HUDEP-2 (cell line): ENCODE measurements at regions not wholly inside any gene's neighbourhood (a gene's known extent, or its start where the extent isn't known, plus 50 kb on each side); places are given as distances from the start of the nearest gene placed in this dataset.

Experiments used
- DNase-seq, 76 experiments: peaks; one replicate each; lab custom pipeline; 2025; ENCODE audit not compliant: unreplicated experiment in 76 of 76; lab: John Stamatoyannopoulos, UW

- DNase-seq = no peak
Measured at GRCh38 chr10:4147245-4147644, 362.2 kb upstream of the KLF6 start.

DNA sequence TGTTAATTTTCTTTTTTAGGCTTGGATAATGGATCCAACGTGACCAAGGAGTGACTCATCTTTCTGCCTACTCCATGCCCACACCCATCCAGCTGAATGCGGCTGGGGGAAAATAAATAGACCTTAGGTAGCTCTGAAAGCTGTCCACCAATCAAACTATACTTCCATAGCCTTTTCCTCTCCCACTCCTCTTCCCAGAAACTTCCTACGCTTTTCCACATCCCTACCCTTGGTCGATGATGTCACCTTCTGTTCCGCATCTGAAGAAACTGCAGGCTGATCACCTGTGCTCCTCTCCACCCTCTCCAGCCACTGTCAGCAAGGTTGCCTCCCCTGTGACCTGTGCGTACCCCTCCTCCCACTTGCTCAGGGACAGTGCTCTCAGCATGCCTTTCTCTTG, 359.8 kb upstream of the KLF6 start:
- no peak for DNase-seq

DNA sequence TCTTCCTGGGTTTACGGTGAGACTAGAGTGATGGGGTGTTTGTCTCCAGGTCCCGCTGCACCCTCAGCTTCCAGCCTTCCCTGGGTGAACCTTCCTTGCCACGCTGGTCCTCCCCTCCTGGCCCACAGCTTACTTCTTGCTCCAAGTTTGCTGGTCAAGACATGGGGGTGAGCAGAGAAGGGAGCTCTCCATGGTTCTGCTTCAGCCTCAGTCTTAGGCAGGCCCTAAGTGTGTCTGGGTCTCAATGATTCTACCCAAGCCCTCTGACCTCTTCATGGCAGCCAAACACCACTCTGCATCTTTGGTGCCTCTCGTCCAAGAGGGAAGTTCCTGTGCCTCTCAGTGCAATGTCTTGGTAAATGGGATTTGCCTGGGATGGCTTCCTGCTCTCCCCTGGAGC, 356.5 kb upstream of the KLF6 start:
- peak in 1 of 76 experiments; percentile 1 for DNase-seq

GRCh38 chr10:4138146-4138721, 353.2 kb upstream of the KLF6 start:
- DNase-seq = no peak

- DNase-seq = no peak
Measured at GRCh38 chr10:4137299-4137698, 352.3 kb upstream of the KLF6 start.

GRCh38 chr10:4136121-4136520, 351.1 kb upstream of the KLF6 start:
- DNase-seq = no peak

DNA sequence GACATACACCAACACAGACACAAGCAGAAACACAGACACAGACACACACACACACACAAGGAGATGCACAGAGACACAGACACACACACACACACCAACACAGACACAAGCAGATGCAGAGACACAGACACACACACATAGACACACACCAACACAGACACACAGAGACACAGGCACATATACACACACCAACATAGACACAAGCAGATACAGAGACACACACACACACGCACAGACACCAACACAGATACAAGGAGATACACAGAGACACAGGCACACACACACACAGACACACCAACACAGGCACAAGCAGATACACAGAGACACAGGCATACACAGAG, 347.2 kb upstream of the KLF6 start:
- no peak for DNase-seq

GRCh38 chr10:4131407-4132215, 346.6 kb upstream of the KLF6 start:
- no peak for DNase-seq

GRCh38 chr10:4130685-4131084, 345.7 kb upstream of the KLF6 start:
- DNase-seq = no peak

GRCh38 chr10:4129866-4130477, 345.0 kb upstream of the KLF6 start:
- DNase-seq = no peak

- no peak for DNase-seq
Measured at GRCh38 chr10:4127518-4128315, 342.7 kb upstream of the KLF6 start.

DNA sequence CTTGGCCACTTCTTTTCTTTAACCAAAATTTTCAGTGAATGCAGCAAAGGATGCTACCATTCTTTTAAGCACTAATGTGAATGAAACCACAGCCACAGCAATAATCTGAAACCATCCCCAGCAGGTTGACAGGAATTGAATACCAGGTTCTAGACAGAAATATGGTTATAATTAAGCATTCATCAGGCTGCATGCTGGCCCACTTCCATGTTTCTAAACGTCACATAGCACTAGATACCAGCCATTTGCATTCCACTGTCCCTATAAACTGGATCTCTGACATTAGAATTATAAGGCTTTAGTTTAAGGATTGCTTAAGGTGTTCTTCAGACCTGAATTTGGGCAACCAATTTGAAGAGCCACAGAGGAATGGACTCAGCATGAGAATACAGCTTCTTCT, 340.8 kb upstream of the KLF6 start:
- no peak for DNase-seq

DNA sequence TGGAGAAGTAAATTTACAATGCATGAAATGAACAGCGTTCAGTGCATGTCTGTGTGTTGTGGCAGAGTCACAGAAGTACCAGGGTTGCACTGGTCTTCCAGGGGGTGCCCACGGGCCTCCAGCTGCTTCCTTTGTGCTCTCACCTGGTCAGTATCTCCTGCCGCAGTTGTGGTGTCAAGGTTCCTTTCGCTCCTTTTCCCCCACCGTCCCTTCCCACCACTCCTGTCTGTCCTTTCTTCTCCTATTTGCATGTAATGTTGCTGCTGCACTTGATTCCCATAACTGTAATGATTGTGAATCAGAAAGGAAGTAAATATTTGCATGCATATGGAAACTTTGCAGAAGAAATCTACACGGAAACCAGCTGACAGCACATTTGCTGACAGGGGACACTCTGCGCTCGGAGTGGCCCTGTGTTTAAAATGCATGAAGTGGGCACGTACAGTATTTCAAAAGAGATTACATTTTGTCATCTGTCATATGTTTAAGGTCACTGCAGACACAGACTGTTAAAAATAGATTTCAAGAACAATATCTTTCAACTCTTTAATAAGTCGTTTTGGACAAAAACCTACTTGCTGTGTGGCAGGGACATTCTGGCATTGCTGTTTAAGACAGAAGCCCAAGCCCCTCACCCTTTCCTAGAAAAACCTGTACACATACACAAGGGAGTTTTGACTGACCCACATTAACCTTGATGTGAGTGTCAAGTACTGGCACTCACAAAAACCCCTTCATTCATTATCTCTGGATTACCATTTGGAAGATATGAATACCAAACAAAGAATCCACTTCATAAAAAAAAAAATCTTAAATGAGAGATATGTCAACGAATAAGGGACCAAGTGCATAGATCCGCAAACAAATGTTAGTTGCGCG, 336.7 kb upstream of the KLF6 start:
- no peak for DNase-seq

DNA sequence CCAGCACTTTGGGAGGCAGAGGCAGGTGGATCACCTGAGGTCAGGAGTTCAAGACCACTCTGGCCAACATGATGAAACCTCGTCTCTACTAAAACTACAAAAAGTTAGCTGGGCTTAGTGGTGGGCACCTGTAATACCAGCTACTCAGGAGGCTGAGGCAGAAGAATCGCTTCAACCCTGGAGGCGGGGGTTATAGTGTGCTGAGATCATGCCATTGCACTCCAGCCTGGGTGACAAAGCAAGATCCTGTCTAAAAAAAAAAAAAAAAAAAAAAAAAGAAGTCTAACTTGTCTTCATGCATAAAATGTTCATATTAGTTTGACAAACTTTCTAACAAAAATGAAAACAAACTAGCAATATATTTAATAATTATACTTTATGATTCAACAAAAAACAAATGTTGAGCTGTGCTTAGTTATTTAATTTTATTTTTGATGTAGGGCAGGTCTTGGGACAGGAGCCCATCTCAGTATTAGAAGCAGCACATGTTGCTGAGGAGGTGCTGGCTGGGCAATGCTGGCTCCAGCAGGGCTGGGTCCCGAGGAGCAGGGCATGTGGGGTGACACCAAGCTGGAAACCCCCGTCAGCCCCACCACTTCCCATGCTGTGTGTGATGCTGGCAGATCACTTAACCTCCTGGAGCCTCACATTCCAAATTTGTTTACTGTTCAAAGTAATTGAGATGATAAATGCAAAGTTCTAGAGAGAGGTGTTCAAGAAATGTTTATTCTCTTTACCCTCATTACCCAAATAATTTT, 335.3 kb upstream of the KLF6 start:
- no peak for DNase-seq

- no peak for DNase-seq
Measured at GRCh38 chr10:4119107-4119506, 334.1 kb upstream of the KLF6 start.

GRCh38 chr10:4117604-4118003, 332.6 kb upstream of the KLF6 start:
- no peak for DNase-seq

GRCh38 chr10:4111643-4112042, 326.6 kb upstream of the KLF6 start:
- DNase-seq = no peak

DNA sequence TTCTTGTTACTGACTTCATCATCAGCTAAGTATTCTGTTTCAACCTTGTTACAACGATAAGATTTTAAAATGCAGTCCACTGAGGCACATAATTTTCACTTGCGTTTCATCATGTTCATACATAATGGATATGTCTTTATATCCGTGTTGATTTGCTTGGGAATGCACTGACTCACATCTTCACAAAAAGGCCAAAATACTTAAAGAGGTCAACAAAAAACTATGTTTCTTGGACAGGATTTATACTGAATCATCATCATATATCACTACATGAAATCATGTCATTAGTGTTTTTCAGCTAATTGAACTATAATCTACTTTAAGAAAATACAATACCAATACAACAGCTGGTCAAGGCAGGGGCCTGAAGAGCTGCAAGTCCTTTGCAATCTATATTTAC, 324.5 kb upstream of the KLF6 start:
- no peak for DNase-seq

DNA sequence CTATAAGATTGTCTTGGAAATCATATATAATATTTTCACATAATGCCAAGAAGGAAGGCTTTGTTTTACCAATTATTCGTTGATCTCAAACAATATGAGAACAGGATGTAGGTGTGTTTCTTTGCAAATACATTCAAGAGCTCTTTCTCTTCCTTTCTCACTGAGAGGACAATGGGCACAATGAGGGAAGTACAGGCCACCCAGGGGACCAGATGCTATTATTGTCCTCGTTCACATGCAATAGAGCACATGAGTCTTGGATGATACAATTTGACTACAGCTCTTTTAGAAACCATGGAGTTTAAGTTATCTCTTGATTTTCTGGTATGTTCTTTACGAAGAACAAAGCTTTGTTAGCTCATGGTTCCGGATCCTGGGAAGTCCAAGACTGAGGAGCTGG, 323.7 kb upstream of the KLF6 start:
- DNase-seq = no peak
